Fibroblast of villous mesenchyme (primary cell): ENCODE measurements at regions not wholly inside any gene's neighbourhood (a gene's known extent, or its start where the extent isn't known, plus 50 kb on each side); places are given as distances from the start of the nearest gene placed in this dataset.

Source experiments
- DNase-seq: peaks from one replicate; pipeline ENCODE4 v3.0.0-alpha.2; 2010; ENCODE audit warnings: low read depth
- H3K4me3 ChIP-seq: 2 replicates; pipeline ENCODE4 v1.5.1; 2011; ENCODE audit warnings: low read depth, mild to moderate bottlenecking, low read length
- TF ChIP-seq, protein P1 (sequence below): IDR thresholded peaks from 2 replicates; pipeline ENCODE4 v1.5.1; 2012; ENCODE audit warnings: low read depth, mild to moderate bottlenecking, low read length; ENCODE audit not compliant: insufficient read depth

DNA sequence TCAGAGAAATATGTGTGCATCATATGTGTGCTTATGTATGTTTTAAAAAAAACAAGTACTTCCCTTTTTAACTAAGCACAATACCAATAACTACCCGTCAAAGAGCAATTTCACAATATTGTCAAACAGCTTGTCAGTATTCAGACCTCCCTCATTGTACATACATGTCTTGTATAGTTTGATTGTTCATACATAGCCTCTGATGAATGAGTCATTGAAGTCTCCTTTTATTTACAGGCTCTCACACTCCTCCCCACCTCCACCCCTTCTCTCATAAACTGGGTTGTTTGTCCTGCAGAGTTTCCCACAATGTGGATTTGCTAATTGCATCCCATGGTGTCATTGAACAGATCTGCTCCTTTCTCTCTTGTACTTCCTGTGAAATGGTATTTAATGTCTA lies 132.8 kb upstream of the L3MBTL4 start:
- H3K4me3 ChIP-seq = no peak overlapping the region
- TF ChIP-seq, protein P1, sequence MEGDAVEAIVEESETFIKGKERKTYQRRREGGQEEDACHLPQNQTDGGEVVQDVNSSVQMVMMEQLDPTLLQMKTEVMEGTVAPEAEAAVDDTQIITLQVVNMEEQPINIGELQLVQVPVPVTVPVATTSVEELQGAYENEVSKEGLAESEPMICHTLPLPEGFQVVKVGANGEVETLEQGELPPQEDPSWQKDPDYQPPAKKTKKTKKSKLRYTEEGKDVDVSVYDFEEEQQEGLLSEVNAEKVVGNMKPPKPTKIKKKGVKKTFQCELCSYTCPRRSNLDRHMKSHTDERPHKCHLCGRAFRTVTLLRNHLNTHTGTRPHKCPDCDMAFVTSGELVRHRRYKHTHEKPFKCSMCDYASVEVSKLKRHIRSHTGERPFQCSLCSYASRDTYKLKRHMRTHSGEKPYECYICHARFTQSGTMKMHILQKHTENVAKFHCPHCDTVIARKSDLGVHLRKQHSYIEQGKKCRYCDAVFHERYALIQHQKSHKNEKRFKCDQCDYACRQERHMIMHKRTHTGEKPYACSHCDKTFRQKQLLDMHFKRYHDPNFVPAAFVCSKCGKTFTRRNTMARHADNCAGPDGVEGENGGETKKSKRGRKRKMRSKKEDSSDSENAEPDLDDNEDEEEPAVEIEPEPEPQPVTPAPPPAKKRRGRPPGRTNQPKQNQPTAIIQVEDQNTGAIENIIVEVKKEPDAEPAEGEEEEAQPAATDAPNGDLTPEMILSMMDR = no peak
- DNase-seq = no peak

DNA sequence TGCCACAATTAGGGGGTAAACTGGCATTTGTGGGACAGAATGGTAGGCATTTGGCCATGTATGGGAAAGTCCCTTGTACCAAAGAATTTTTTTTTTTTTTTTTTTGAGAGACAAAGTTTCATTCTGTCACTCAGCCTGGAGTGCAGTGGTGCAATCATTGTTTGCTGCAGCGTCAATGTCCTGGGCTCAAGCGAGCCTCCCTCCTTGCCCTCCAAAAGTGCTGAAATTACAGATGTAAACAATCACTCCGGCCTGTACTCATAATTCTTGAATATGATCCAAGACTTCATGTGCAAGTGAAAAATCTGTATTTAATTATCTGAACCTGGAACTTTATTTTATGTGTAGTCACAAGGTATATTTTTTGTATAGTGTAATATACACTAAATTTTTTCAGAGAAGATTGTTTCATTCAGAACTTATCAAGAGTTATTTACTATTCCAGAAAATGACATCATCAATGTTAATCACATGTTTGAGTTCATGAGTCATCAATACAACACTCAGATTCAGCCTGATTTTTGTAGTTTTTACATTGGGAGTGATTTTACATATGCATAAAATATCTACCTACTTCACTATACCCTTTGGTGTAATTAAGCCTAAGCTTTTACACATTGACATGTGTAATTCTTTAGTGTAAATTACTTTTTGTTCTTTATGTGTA lies 138.7 kb upstream of the L3MBTL4 start:
- no peak for DNase-seq
- no peak overlapping the region for H3K4me3 ChIP-seq
- TF ChIP-seq, protein P1 = no peak

DNA sequence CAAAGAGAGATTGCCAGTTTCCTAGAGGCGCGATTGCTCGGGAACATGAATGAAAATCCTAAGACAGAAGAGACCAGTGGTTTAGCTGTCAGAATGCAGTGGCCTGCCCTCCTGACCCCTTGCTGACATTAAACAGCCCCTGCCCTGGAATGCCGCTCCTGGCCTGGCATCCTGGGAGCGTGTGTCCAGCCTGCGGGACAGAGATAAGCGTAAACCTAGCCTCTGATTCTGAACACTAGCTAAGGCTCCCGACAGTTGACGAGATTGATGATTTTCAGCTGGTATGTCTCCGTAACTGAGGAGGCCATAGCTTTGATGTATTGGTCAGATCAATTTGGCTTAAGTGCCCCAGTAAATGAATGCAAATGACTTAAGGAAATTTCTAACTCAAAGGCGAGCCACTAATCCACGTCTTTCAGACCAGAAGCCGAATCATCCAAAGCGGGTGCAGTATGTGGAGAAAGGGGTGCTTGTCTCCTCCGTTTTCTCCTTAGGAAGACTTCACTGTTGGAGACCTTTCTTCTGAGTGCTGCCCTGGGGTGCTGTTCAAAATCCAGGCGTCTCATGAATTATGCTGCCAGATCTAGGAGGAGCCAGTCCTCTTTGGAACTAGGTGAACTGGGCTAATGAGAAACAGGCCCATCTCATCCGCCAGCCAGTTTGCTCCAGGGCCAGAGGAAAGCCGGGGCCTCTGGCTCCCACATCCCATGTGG lies 142.5 kb upstream of the L3MBTL4 start:
- TF ChIP-seq, protein P1 = no peak
- no peak for DNase-seq

DNA sequence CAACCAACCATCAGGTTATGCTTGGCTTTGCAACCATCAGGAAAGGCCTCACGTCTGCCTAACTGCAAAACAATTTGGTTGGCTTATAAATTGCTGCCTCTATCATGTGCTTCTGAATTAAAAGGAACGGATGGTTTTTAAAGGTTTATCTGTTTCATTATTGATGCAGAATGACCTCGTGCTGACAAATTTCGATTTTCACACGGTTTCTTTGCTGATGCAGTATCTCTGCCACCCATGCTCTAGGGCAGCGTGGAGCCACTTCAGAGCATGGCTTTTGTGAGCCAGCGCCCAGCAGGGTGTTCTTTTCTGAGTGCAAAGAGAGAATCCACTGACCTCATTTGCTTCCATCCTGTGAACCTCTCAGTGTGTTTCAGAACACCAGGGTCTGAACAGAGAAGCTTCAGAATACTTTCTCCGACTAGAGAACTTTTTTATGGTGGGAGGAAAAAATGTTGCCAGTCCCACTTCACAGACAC lies 143.1 kb upstream of the L3MBTL4 start:
- TF ChIP-seq, protein P1 = no peak
- DNase-seq = no peak
- no peak overlapping the region for H3K4me3 ChIP-seq

More for the DNA sequence above, 142.5 kb upstream of the L3MBTL4 start:
- no peak overlapping the region for H3K4me3 ChIP-seq

DNA sequence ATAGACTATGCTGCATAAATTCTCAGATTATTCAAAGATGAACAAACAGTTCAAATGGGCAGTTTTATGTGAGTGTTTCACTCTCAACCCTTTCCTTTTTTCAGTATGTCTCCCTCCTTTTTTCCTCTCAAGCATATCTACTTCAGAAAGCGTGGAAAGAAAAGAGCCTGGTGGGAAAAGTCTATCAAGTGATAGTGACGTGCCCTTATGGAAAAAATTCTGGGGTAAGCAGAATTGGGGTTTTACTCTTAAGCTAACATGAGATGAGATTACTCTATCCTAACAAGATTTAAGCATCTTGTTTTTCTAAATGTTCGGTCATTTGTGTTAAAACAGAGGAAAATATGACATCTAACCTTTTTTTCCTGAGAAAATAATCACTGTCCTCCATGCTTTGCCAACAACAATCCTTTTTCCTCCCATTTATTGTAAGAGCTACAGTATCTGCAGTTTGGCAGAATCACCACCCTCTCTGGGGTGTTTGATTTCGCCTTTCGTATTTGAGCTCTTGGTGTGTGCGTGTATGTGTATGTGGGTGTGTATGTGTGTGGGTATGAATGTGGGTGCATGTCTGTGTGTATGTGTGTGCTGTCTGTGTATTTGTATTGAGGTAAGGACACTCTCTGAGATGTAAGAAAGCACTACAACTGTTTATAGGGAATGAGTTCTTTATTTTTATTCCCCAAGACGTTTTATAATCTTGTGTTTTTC lies 143.9 kb upstream of the L3MBTL4 start:
- DNase-seq = no peak
- TF ChIP-seq, protein P1 = no peak
- H3K4me3 ChIP-seq = no peak overlapping the region

DNA sequence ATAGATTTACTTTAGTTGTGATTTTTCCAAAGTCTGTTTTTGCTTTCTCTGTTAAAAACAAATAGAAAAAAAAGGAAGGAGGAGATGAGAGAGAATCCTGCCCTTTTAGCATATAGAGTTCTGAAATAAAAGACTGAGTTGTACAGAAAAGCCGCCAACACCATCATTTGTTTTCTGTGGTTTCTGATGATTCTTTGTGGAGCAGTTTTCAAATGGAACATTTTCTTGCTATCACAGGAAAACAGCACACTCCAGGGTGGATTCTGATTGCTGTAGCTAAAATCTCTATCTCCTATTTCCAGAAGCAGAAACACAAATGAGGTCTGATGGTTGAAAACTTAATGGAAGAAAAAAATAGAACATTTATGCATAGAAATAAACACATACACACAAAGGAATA lies 144.6 kb upstream of the L3MBTL4 start:
- H3K4me3 ChIP-seq = no peak overlapping the region
- TF ChIP-seq, protein P1 = no peak
- DNase-seq = no peak
